HUES64 (cell line): ENCODE measurements at regions not wholly inside any gene's neighbourhood (a gene's known extent, or its start where the extent isn't known, plus 50 kb on each side); places are given as distances from the start of the nearest gene placed in this dataset.
"Not testable (repeated sequence)": the region's sequence is repeated elsewhere in the genome, so short reads cannot be mapped to it uniquely, and the experiment has no call there.

Source experiments
- H3K27ac ChIP-seq: 2 replicates; pipeline ENCODE4 v1.7.0; 2013; ENCODE audit warnings: low read depth, low read length, inconsistent platforms
- H3K27me3 ChIP-seq: 2 replicates; pipeline ENCODE4 v1.6.1; 2013; ENCODE audit warnings: mild to moderate bottlenecking, low read length; ENCODE audit not compliant: insufficient read depth
- H3K36me3 ChIP-seq: 2 replicates; pipeline ENCODE4 v1.6.1; 2013; ENCODE audit warnings: mild to moderate bottlenecking, low read length; ENCODE audit not compliant: insufficient read depth
- H3K4me1 ChIP-seq: 2 replicates; pipeline ENCODE4 v1.6.1; 2013; ENCODE audit warnings: mild to moderate bottlenecking, low read length, moderate library complexity; ENCODE audit not compliant: insufficient read depth
- H3K4me3 ChIP-seq: 2 replicates; pipeline ENCODE4 v1.5.1; 2013; ENCODE audit warnings: mild to moderate bottlenecking, low read length, moderate library complexity
- H3K9ac ChIP-seq: 2 replicates; pipeline ENCODE4 v1.6.1; 2013; ENCODE audit warnings: mild to moderate bottlenecking, low read depth, low read length
- H3K9me3 ChIP-seq: 2 replicates; pipeline ENCODE4 v1.6.1; 2013; ENCODE audit warnings: low read depth, low read length; ENCODE audit not compliant: insufficient read depth
- WGBS: fragments of 150-250, 120-280 bp; methylation state at CpG from one replicate; pipeline ENCODE4 v1.1.7; 2013; ENCODE audit warnings: missing lambda C conversion rate; 5-methylcytosine and 5-hydroxymethylcytosine counted together

DNA sequence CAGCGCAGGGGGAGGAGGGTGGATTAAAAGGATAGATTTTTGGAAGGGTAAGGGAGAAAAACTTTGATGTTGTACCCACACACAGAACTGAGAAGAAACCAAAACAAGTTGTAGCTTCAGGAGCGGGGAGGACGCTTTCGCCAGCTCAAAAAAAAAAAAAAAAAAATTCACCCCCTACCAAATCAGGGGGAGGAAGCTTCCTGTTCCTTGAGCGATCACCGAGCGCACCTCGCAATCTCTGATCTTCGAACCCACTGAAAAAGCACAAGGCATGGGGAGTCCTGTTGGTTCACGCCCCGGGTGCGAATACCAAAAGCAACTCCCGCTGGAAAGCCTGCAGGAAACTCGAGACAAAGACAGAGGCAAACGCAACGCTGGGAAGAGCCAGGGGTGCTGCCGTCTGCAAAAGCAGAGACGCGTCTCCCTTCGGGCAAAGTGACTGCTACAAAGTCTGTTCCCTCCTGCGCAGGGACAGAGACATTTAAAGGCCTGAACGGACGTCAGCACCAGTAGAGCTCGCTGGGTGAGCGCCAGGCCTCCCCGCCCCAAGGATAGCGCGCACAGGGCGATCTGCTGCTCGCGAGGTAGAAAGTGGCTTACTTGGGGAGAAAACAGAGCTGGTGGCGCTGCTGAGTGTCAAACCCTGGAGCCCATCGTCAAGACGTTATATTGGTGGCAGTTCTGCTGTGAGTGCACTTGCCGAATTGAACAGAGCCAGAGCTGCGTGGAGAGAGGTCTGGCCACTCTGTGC, 190.4 kb downstream of the USP22 start:
- H3K9me3 ChIP-seq, result no peaks in the 10 kb centered on the region
- H3K27me3 ChIP-seq, result peaks cover 19% of the 10 kb centered on the region
- peaks cover 7% of the 10 kb centered on the region; the same call in 1 of the 2 replicates for H3K4me1 ChIP-seq
- under 1% methylated on average over 36 of the region's 36 CpGs for WGBS
- no peaks in the 10 kb centered on the region for H3K36me3 ChIP-seq
- H3K27ac ChIP-seq, result no peak overlapping the region
- peak overlapping the region; percentile 76 for H3K4me3 ChIP-seq
- peak overlapping the region; percentile 66 for H3K9ac ChIP-seq

DNA sequence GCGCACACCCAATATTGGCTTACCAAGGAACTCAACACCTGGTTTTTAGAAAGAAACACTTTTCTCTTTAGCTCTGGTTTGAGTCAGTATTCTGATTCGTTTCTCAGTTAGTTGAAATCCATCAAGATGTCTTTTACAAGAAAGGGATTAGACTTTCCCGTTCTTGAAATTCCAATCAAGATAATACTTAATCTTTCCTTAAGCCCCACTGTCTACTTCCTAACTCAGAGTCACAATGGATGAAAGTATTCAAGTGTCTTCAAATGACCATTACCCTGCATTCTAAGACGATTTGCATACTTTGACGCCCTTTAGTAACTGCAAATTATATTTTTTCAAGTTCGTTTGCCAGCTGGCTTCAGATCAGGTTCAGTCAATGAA, 189.8 kb downstream of the USP22 start:
- Histone ChIP-seq H3K4me1 (peaks cover 7% of the 10 kb centered on the region; the same call in 1 of the 2 replicates), H3K36me3 (no peaks in the 10 kb centered on the region), H3K4me3 (peak overlapping the region; percentile 76), H3K9ac (peak overlapping the region; percentile 66; the same call in 1 of the 2 replicates), H3K9me3 (no peaks in the 10 kb centered on the region), H3K27me3 (peaks cover 19% of the 10 kb centered on the region), H3K27ac (no peak overlapping the region)
- 53% methylated on average over 6 of the region's 6 CpGs for WGBS

DNA sequence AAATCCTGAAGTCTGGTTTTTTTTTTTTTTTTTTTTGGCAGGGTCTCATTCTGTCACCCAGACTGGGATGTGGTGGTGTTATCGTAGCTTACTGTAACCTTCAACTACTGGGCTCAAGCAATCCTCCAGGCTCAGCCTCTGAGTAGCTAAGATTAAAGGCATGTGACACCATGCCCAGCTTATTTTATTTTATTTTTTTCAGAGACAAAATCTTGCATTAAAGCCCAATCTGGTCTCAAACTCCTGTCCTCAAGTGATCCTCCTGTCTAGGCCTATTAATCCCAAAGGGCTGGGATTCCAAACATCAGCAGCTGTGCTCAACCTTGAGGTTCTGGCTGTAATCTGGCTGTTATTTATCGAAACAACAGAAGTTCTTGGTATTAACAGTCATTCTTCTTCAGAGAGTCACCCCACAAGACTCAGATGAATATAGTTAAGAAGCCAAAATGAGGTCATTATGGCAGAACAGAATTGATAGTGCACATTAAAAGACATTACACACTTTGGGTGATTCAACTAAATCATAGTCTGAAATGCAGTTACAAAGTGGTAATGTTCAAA, 186.8 kb downstream of the USP22 start:
- H3K9ac ChIP-seq, H3K36me3 ChIP-seq, H3K27ac ChIP-seq, H3K9me3 ChIP-seq, H3K4me1 ChIP-seq, H3K4me3 ChIP-seq, H3K27me3 ChIP-seq: not testable (repeated sequence)
- 94% methylated on average over 2 of the region's 2 CpGs for WGBS

DNA sequence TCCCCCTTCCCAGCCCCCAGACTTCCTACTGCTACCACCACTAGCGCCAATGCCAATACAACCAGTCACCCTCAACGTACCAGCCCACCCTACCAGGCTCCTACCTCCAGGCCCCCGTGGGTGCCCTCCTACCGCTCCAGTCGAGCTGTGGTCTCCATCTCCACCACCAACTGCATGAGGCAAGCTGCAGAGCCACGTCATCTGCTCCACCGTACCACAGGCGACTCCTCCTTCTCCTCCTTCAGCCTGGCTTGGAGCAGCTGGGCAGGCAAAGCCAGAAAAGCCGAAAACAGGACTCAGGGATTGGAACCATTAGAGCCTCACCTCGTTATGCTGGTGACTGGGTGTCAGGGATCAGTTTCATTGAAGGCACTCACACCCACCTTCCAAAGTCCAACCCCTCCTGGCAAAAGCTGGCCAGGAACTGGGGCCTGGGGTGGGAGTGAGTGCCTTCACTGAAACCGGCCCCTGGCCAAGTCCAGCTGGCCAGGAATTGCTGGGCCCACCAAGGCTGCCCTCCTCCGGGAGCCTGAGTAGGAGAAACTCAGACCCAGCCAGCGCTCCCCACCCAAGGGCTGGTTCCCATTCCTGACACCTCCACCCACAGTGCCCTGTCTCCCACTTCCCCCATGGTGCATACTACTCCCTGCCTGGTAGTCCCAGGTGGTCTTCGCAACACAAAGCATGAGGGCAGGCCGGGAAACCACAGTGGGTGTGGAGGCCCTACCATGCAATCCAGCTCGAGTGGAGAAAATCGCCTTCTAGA, 176.2 kb downstream of the USP22 start:
- WGBS, result 90% methylated on average over 17 of the region's 17 CpGs

DNA sequence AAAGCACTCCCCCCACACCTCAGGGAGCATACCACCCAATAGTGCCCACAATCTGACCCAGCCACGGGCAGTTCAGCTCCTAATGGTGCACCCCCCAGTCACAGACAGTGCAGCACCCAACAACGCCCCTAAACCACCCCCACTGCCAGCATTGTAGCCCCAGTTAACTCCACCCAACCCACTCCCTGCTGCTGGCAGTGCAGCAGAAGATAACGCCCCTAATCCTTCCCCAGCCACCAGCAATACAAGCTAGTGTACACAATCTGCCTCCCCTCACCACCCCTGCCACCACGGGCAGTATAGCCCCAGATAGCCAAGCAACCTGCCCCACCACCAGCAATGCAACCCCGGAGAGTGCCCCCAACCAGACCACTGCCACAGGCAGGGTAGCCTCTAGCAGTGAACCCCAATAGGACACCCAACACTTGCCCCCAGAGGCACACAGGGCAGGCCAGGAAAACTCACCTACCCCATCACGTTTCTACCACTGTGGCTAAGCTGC, 175.3 kb downstream of the USP22 start:
- not testable (repeated sequence) for H3K27ac ChIP-seq, H3K9ac ChIP-seq, H3K36me3 ChIP-seq, H3K27me3 ChIP-seq, H3K4me3 ChIP-seq, H3K4me1 ChIP-seq, H3K9me3 ChIP-seq
- WGBS, result 94% methylated on average over 6 of the region's 6 CpGs

More for the DNA sequence above, 176.2 kb downstream of the USP22 start:
- H3K36me3 ChIP-seq, H3K27ac ChIP-seq, H3K9ac ChIP-seq, H3K4me1 ChIP-seq, H3K9me3 ChIP-seq, H3K4me3 ChIP-seq, H3K27me3 ChIP-seq: not testable (repeated sequence)

DNA sequence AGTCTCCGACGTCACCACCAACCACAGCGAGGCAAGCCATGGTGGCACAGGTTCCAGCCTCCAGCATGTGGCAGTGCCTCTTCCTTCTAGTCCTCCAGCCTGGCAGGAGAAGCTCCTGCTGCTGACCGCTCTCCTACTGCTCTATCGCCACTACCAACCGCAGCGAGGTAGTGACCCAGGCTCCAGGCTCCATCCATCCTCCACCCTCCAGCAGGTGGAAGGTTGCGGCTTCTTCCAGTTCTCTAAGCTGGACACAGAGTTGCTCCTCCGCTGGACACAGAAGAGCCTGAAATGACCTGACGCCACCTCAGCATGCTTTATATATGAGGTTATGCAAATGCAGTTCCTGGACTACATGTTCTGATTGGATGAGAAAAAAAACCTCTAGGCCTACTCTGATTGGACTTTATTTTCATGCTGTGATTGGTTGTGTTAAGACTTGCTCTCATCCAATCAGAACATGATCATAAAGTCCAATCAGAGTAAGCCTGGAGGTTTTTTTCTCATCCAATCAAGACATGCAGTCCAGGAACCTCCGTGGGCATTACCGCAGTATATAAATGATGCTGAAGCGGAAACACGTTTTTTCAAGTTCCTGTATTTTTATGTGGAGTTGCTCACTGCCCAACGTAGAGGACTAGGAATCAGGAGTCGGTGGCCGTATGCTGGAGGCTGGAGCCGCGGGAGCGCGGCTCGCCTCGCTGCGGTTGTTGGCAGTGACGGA, 174.7 kb downstream of the USP22 start:
- peak overlapping the region; percentile 59 for H3K4me3 ChIP-seq
- H3K27ac ChIP-seq, H3K27me3 ChIP-seq, H3K9me3 ChIP-seq, H3K36me3 ChIP-seq, H3K4me1 ChIP-seq: not testable (repeated sequence)
- H3K9ac ChIP-seq, result peak overlapping the region; percentile 73; the same call in 1 of the 2 replicates
- WGBS, result 87% methylated on average over 25 of the region's 25 CpGs

DNA sequence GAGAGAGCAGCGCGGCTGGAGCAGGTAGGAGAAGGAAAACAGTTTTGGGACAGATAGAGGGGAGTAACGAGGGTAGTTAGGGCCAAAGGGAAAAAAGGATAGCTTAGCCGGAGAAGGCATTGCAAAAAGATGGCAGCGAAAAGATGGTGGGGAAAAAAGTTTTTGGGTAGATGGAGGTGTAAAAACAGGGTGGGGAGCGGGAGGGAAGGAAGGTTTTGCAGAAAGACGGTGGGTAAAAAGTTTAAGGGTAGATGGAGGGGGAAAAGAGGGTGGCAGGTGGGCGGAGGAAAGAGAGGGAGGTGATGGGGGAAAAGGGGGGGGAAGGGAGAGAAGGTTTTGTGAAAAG, 174.2 kb downstream of the USP22 start:
- not testable (repeated sequence) for H3K36me3 ChIP-seq, H3K9me3 ChIP-seq, H3K27me3 ChIP-seq, H3K4me1 ChIP-seq, H3K27ac ChIP-seq
- Histone ChIP-seq H3K4me3 (peak overlapping the region; percentile 59), H3K9ac (peak overlapping the region; percentile 73; the same call in 1 of the 2 replicates)
- WGBS, result 77% methylated on average over 8 of the region's 8 CpGs

DNA sequence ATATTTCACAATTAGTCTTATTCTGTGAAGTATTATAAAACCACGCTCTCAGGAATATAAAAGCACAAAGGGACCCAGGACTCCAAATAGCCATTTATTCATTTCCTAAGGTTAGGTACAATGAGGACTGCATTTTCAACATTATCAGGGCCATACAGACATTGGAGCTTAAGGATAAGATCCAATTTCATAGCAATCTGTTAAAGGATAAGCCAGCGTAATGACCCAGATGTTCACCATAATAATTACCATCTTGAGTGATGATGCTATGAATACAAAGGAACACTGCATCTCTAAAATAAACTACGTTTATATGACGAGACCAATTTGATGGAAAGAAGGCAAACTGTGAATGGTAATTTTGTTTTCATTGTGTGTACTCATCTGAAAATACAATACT, 169.6 kb downstream of the USP22 start:
- H3K27me3 ChIP-seq, H3K27ac ChIP-seq, H3K4me1 ChIP-seq, H3K36me3 ChIP-seq, H3K9me3 ChIP-seq, H3K9ac ChIP-seq, H3K4me3 ChIP-seq: not testable (repeated sequence)
- 100% methylated on average over 1 of the region's 4 CpGs for WGBS

DNA sequence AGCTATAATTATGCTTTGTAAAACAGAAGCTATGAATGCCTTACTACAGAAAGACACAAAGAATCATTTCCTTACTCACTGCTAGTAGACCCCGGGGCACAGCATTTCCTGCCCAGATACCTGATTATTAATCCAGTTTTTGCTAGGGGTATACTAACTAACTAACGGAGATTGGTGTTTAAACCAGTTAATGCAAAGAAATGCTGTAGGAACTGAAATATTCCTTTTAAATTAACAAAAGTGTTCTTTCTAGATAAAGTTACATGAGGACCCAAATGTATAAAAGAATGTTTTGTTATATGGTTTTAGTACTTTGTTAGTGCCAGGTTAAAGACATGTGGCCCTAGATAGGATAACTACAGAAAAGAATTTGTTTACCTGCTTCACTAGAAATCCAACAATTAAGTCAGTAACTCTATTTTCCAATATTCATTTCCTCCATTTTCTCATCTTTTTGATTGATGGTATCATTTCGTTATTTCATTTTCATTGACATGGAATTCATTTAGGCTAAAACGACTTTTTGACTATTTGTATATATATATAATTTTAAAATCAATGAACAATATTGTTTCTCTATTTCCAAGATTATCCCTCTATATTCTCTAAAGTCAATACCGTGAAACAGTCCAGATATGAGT, 169.0 kb downstream of the USP22 start:
- not testable (repeated sequence) for H3K4me1 ChIP-seq, H3K27me3 ChIP-seq, H3K4me3 ChIP-seq, H3K27ac ChIP-seq, H3K9ac ChIP-seq, H3K9me3 ChIP-seq, H3K36me3 ChIP-seq
- 88% methylated on average over 3 of the region's 5 CpGs for WGBS

DNA sequence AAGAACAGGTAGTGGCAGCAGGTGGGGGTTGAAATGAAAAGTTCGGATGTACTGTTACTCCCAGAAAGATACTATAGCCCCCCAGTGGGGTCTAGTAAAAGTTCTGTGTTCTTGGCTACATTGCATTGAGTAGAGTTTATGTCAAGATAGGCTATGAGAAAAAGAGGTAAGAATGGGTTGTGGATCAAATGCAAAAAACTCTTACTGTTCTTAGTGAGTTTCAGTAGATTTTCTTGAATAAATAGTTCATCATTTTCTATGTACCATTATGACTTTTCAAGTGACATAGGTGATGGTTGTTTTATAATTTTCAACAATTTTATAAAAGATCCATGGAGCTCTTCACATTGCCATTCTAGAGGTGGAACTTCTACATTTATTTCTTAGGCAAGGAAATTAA, 165.4 kb downstream of the USP22 start:
- H3K4me3 ChIP-seq, H3K27me3 ChIP-seq, H3K27ac ChIP-seq, H3K9ac ChIP-seq, H3K9me3 ChIP-seq, H3K36me3 ChIP-seq, H3K4me1 ChIP-seq: not testable (repeated sequence)
- WGBS, result 80% methylated on average over 1 of the region's 1 CpG
